Astrocyte of the spinal cord (primary cell): ENCODE measurements at regions not wholly inside any gene's neighbourhood (a gene's known extent, or its start where the extent isn't known, plus 50 kb on each side); places are given as distances from the start of the nearest gene placed in this dataset.

Experiments
- DNase-seq: peaks from one replicate; pipeline ENCODE4 v3.0.0; 2011; ENCODE audit warnings: low read depth, low spot score
- H3K4me3 ChIP-seq: 2 replicates; pipeline ENCODE4 v1.5.1; 2011; ENCODE audit warnings: low read depth, mild to moderate bottlenecking, low read length, moderate library complexity
- in situ Hi-C: cut with HindIII; loops from 2 replicates; pipeline ENCODE4 v1.10.0; 2017; ENCODE audit warnings: low sequenced_read_pairs
- TF ChIP-seq, protein P1 (sequence below): IDR thresholded peaks from 2 replicates; pipeline ENCODE4 v1.5.1; 2012; ENCODE audit warnings: low read depth, mild to moderate bottlenecking, low read length, inconsistent platforms

DNA sequence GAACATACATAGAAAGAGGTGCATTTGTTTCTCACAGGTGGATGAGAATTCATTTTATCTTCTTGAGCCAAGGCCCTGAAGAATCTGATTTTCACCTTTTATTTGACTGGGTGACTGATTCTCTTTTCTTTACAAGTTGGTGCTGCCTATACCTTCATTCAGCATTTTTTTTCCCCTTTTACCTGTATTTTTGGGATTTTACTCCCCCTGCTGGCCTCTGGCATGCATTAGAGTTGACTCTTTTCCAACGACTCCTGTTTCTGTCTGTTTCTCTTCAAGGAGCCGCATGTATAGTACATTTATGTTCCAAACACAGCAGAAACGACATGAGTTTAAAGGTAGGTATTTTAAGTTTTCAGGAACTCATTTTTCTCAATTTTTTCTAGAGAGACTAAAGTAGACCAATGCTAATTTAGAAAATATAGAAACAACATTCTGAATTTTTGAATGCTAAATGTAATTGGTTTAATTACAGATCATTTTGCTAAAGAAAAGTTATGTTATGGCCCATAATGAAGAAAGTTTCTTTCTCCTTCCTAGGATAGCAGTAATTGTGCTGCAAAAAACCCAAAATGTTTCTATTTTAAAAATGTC is 149.8 kb upstream of the HDAC9 start:
- DNase-seq: peak; percentile 65
- TF ChIP-seq, protein P1, sequence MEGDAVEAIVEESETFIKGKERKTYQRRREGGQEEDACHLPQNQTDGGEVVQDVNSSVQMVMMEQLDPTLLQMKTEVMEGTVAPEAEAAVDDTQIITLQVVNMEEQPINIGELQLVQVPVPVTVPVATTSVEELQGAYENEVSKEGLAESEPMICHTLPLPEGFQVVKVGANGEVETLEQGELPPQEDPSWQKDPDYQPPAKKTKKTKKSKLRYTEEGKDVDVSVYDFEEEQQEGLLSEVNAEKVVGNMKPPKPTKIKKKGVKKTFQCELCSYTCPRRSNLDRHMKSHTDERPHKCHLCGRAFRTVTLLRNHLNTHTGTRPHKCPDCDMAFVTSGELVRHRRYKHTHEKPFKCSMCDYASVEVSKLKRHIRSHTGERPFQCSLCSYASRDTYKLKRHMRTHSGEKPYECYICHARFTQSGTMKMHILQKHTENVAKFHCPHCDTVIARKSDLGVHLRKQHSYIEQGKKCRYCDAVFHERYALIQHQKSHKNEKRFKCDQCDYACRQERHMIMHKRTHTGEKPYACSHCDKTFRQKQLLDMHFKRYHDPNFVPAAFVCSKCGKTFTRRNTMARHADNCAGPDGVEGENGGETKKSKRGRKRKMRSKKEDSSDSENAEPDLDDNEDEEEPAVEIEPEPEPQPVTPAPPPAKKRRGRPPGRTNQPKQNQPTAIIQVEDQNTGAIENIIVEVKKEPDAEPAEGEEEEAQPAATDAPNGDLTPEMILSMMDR: peak; percentile 79
- in situ Hi-C loops: no loop called here
- no peak overlapping the region for H3K4me3 ChIP-seq

DNA sequence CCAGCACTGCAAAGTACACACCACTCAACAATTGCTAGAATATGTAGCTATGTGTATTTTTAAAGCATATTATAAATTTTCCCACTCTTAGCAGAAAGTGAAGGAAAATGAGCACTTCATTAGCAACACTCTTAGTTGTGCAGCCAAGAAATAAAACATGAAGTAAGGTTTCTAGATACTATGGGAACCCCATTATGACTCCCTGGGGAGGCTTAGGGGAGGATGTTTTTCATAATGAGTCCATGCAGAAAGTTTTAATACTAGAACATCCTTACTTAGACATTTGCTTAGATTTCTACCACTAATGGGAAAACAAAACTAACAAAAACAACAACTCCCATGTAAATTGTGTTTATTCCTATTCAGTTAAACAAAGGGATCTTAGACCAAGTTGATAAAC is 148.4 kb upstream of the HDAC9 start:
- H3K4me3 ChIP-seq: no peak overlapping the region
- DNase-seq: no peak
- TF ChIP-seq, protein P1: no peak
- in situ Hi-C loops: no loop called here

DNA sequence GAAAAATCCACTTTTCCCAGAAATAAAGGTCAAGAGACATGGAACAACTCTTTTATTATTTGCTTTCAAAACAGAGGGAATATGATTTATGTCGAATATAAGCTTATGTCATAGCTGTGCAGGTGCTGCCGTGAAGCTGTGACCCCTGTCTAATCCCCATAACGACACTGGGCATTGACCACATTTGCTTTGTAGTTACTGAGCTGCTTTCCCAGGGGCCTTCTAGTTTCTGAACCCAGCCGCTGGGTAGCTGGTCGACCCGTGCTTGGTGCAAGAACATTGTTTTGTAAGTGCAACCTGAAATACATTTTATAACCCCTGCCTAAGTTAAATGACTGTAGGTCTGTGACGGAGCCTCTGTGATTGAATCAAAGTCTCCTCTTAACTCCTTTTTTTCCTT is 144.9 kb upstream of the HDAC9 start:
- TF ChIP-seq, protein P1: no peak
- H3K4me3 ChIP-seq: no peak overlapping the region
- DNase-seq: no peak
- in situ Hi-C loops: no loop called here

DNA sequence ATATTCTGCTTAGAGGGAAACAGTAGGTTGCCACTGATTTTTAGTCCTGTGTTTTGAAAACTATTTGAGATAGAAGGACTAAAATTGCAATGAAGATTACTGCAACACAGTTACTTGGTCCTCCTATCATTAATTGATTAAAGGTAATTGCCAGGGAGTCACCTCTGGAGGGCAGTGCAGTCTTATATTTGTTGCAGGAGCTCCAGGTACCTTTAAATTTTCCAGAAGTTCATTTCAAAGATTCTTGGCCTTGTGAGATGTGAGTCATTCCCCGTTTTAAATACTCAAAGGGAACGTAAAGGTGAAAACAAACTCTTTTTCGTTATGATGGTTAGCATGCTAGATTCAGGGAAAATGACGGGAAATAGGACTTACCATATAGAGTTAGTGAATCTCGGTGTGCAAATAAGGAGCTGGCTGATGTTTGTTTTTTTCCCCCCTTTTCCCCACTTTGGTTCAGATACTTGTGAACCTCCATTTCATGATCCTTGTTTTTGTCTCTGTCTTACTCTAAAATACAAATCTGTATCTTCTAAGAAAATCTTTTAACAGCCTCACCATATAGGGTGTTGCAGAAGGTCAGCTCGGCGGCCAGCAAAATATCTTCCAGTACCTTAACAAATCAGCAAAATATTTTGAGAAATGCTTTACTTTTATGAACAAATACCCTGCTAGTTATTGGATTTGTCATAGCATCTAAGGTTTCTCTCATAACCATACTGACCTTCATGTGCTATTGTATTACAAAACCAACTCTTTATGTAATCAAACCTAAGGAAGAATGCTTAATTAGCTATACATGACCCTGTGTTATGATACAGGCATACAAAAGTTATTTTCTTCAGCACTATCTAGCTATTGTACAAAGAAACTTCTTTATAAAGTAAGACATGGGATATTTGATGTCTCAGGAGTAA is 143.0 kb upstream of the HDAC9 start:
- DNase-seq: peak; percentile 82
- in situ Hi-C loops: no loop called here
- TF ChIP-seq, protein P1: peak; percentile 51
- H3K4me3 ChIP-seq: no peak overlapping the region

DNA sequence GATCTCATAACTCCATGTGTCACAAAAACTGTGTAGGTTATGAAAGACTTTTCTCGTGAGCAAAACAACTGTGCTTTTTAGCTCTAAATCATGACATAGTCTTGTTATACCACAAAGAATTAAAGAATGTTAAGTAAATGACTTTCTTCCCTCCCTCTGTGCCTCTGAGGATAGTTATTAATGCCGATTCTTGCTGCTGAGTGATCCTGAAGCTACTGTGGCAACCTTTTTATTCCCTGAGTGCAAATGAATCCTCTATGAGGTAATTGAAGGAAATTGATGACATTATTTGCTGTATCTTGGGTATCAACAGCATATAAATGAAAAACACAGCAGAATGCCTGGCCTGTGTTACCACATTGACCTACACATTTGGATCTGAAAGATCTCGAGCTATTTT is 142.2 kb upstream of the HDAC9 start:
- TF ChIP-seq, protein P1: no peak
- in situ Hi-C loops: no loop called here
- H3K4me3 ChIP-seq: no peak overlapping the region
- no peak for DNase-seq

DNA sequence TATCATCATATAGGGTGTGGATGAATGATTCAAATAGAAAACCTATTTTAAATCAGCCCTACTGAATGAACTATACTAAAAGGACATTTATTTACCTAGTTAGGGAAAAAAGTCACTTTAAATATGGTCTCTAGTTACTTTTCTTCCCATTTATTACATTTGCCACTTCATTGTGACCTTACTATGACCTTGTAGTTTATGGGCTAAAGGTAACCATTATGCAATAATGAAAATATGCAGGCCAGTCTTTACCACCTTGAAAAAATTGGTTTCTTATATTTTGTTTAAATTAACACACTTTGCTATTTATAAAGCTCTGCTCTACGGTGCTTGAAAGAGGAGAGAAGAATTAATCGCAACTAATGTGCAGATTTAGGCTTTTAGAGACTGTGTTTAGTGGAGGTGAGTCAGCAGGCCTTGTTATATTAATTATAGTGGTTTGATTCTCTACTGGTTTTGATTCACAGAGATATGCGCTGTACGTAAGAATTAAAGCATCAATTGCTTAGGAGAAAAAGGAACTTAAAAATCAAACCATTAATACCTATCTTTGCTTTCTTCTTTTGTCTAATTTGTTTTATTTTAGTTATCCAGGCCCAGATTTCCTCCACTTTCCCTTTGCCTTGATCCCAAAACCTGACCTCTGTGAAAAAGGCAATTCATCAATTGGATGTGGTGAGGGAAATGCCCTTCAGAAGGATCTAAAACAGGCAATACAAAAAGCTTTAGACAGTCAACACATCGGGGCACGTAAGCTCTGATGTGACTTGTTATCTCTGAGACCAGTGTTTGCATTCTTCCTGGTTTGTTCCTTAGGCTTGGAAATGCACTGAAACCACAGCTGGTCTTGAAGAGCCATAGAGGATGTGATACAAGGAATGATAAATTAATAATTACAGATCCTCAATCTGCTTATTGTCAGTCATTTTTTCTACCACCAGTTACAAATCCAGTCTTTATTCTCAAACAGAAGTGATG is 141.2 kb upstream of the HDAC9 start:
- in situ Hi-C loops: no loop called here
- peak; percentile 12 for DNase-seq
- TF ChIP-seq, protein P1: no peak

More for the DNA sequence above, 141.2 kb upstream of the HDAC9 start:
- no peak overlapping the region for H3K4me3 ChIP-seq
